HEK293 (cell line): ENCODE measurements at regions not wholly inside any gene's neighbourhood (a gene's known extent, or its start where the extent isn't known, plus 50 kb on each side); places are given as distances from the start of the nearest gene placed in this dataset.

Experiments used
- CTCF ChIA-PET: fragments of 350-600 bp; formaldehyde crosslinking; extraction: SDS; loops from one replicate; lab custom pipeline; 2021; ENCODE audit warnings: antibody characterized with exemption; lab: Yijun Ruan, JAX
- POLR2A ChIA-PET: fragments of 300-600 bp; formaldehyde crosslinking; extraction: SDS; loops from one replicate; lab custom pipeline; 2020; ENCODE audit warnings: antibody characterized with exemption, inconsistent platforms; lab: Yijun Ruan, JAX
- H3K27ac ChIP-seq: fragments of 200-500 bp; sonication (Bioruptor generic); 2 replicates; pipeline ENCODE4 v1.5.1; 2014; ENCODE audit warnings: low read depth, low read length, control low read depth, inconsistent platforms; ENCODE audit errors: extremely low read depth
- H3K36me3 ChIP-seq, 2 experiments: fragments of 200-500 bp in 1 of 2; sonication (Bioruptor generic) in 1 of 2; 1 replicate in 1 of 2; 2 replicates in 1 of 2; pipeline ENCODE4 v1.5.1; 2014 to 2017; ENCODE audit warnings: inconsistent platforms in 2 of 2, low read length in 2 of 2; ENCODE audit not compliant: control insufficient read depth in 2 of 2, insufficient read depth in 1 of 2
- H3K4me1 ChIP-seq: fragments of 200-500 bp; sonication (Bioruptor generic); 2 replicates; pipeline ENCODE4 v1.5.1; 2014; ENCODE audit warnings: mild to moderate bottlenecking, low read length, inconsistent platforms; ENCODE audit not compliant: control insufficient read depth, insufficient read depth
- H3K4me3 ChIP-seq: 2 replicates; pipeline ENCODE4 v1.5.1; 2011; ENCODE audit warnings: low read depth, mild to moderate bottlenecking, control low read depth, low read length, moderate library complexity
- H3K9me3 ChIP-seq: fragments of 200-500 bp; sonication (Bioruptor generic); 2 replicates; pipeline ENCODE4 v1.5.1; 2014; ENCODE audit warnings: low read depth, low read length, inconsistent platforms; ENCODE audit not compliant: control insufficient read depth, insufficient read depth
- AEBP2 ChIP-seq: fragments of 450-650 bp; formaldehyde crosslinking; IDR thresholded peaks from 2 replicates; pipeline ENCODE4 v1.5.1; 2016; ENCODE audit warnings: missing biosample characterization, missing genetic modification characterization, borderline replicate concordance
- ELK4 ChIP-seq: IDR thresholded peaks from 2 replicates; pipeline ENCODE4 v1.6.1; 2011; ENCODE audit warnings: mild to moderate bottlenecking, low read depth, low read length, borderline replicate concordance
- KLF16 ChIP-seq: fragments of 450-650 bp; formaldehyde crosslinking; IDR thresholded peaks from 2 replicates; pipeline ENCODE4 v1.5.1; 2017; ENCODE audit warnings: missing biosample characterization, missing genetic modification characterization
- MEIS1 ChIP-seq: sonication (generic); formaldehyde crosslinking; IDR thresholded peaks from 2 replicates; pipeline ENCODE4 v1.8.1; 2022; ENCODE audit warnings: missing genetic modification reagents, mild to moderate bottlenecking, borderline replicate concordance
- PATZ1 ChIP-seq: fragments of 450-650 bp; formaldehyde crosslinking; IDR thresholded peaks from 2 replicates; pipeline ENCODE4 v1.5.1; 2016; ENCODE audit warnings: missing biosample characterization, missing genetic modification characterization
- PRDM4 ChIP-seq: fragments of 450-650 bp; formaldehyde crosslinking; IDR thresholded peaks from 2 replicates; pipeline ENCODE4 v1.5.1; 2017; ENCODE audit warnings: missing biosample characterization, missing genetic modification characterization
- REST ChIP-seq: fragments of 450-650 bp; formaldehyde crosslinking; IDR thresholded peaks from 2 replicates; pipeline ENCODE4 v1.5.1; 2016; ENCODE audit warnings: missing biosample characterization, missing genetic modification characterization
- TCF7L2 ChIP-seq: IDR thresholded peaks from 2 replicates; pipeline ENCODE4 v1.6.1; 2011; ENCODE audit warnings: low read depth, mild to moderate bottlenecking, inconsistent platforms, low read length, moderate library complexity, borderline replicate concordance
- ZNF114 ChIP-seq: fragments of 450-650 bp; formaldehyde crosslinking; IDR thresholded peaks from 2 replicates; pipeline ENCODE4 v1.5.0; 2017; ENCODE audit warnings: missing biosample characterization, missing genetic modification characterization
- ZNF148 ChIP-seq: fragments of 450-650 bp; formaldehyde crosslinking; IDR thresholded peaks from 2 replicates; pipeline ENCODE4 v1.5.0; 2017; ENCODE audit warnings: missing biosample characterization, missing genetic modification characterization, borderline replicate concordance
- ZNF169 ChIP-seq: fragments of 450-650 bp; formaldehyde crosslinking; IDR thresholded peaks from 2 replicates; pipeline ENCODE4 v1.5.1; 2016; ENCODE audit warnings: missing biosample characterization, missing genetic modification characterization
- ZNF19 ChIP-seq: fragments of 450-650 bp; formaldehyde crosslinking; IDR thresholded peaks from 2 replicates; pipeline ENCODE4; 2016; ENCODE audit warnings: missing biosample characterization, missing genetic modification characterization, low read depth
- ZNF394 ChIP-seq: fragments of 450-650 bp; formaldehyde crosslinking; IDR thresholded peaks from 2 replicates; pipeline ENCODE4 v1.5.1; 2016; ENCODE audit warnings: missing biosample characterization, missing genetic modification characterization, mild to moderate bottlenecking, moderate library complexity, borderline replicate concordance
- ZNF433 ChIP-seq: fragments of 450-650 bp; formaldehyde crosslinking; IDR thresholded peaks from 2 replicates; pipeline ENCODE4 v1.5.1; 2016; ENCODE audit warnings: missing biosample characterization, missing genetic modification characterization, low read depth
- ZNF48 ChIP-seq: fragments of 450-650 bp; formaldehyde crosslinking; IDR thresholded peaks from 2 replicates; pipeline ENCODE4 v1.5.1; 2016; ENCODE audit warnings: missing biosample characterization, missing genetic modification characterization
- ZNF510 ChIP-seq: fragments of 450-650 bp; formaldehyde crosslinking; IDR thresholded peaks from 2 replicates; pipeline ENCODE4 v1.5.1; 2018; ENCODE audit warnings: mild to moderate bottlenecking, missing genetic modification characterization, missing biosample characterization; ENCODE audit not compliant: insufficient replicate concordance
- ZNF654 ChIP-seq: fragments of 450-650 bp; formaldehyde crosslinking; IDR thresholded peaks from 2 replicates; pipeline ENCODE4 v1.5.1; 2016; ENCODE audit warnings: low read depth, missing biosample characterization, missing genetic modification characterization
- ZNF658 ChIP-seq: fragments of 450-650 bp; formaldehyde crosslinking; IDR thresholded peaks from 2 replicates; pipeline ENCODE4; 2016; ENCODE audit warnings: missing biosample characterization, missing genetic modification characterization
- ZNF664 ChIP-seq: fragments of 450-650 bp; formaldehyde crosslinking; IDR thresholded peaks from 2 replicates; pipeline ENCODE4 v1.5.1; 2016; ENCODE audit warnings: missing biosample characterization, missing genetic modification characterization
- ZNF76 ChIP-seq: fragments of 450-650 bp; formaldehyde crosslinking; IDR thresholded peaks from 2 replicates; pipeline ENCODE4; 2016; ENCODE audit warnings: low read depth, missing biosample characterization, missing genetic modification characterization, borderline replicate concordance
- ZNF768 ChIP-seq: fragments of 450-650 bp; formaldehyde crosslinking; IDR thresholded peaks from 2 replicates; pipeline ENCODE4 v1.5.1; 2018; ENCODE audit warnings: missing biosample characterization, mild to moderate bottlenecking, missing genetic modification characterization
- ZSCAN16 ChIP-seq: fragments of 450-650 bp; formaldehyde crosslinking; IDR thresholded peaks from 2 replicates; pipeline ENCODE4 v1.5.1; 2016; ENCODE audit warnings: missing biosample characterization, missing genetic modification characterization

GRCh38 chr2:57597940-57598339, 448.7 kb upstream of the VRK2 start:
- ChIA-PET POLR2A (no interaction called here), CTCF (interaction anchor here (0.6 kb wide), 1 partner anchor 106 kb away, joined by 4 read pairs; no protein-coding TSS in a partner anchor)
- Histone ChIP-seq H3K27ac (no peak overlapping the region), H3K9me3 (no peaks in the 10 kb centered on the region), H3K4me1 (no peaks in the 10 kb centered on the region), H3K36me3 (no peaks in the 10 kb centered on the region), H3K4me3 (no peak overlapping the region)
- TF ChIP-seq ZNF394 (tag by site-specific recombination) (no peak), ZNF169 (tag by site-specific recombination) (no peak), ZNF433 (tag by site-specific recombination) (no peak)

GRCh38 chr2:57598551-57598950, 448.1 kb upstream of the VRK2 start:
- Histone ChIP-seq H3K36me3 (no peaks in the 10 kb centered on the region), H3K9me3 (no peaks in the 10 kb centered on the region), H3K4me3 (no peak overlapping the region), H3K27ac (no peak overlapping the region), H3K4me1 (no peaks in the 10 kb centered on the region)
- ChIA-PET CTCF (no interaction called here), POLR2A (no interaction called here)
- TF ChIP-seq TCF7L2 (no peak), ZSCAN16 (tag by site-specific recombination) (no peak), ZNF148 (tag by site-specific recombination) (no peak), AEBP2 (tag by site-specific recombination) (no peak), KLF16 (no peak), ZNF664 (tag by site-specific recombination) (no peak), ZNF658 (tag by site-specific recombination) (no peak), ZNF19 (tag by site-specific recombination) (no peak), ZNF768 (tag by site-specific recombination) (no peak), ZNF510 (no peak), PATZ1 (no peak), MEIS1 (CRISPR knock-in tag) (no peak), REST (no peak), ELK4 (no peak), ZNF114 (tag by site-specific recombination) (no peak), ZNF76 (tag by site-specific recombination) (no peak), PRDM4 (no peak), ZNF48 (no peak), ZNF654 (tag by site-specific recombination) (no peak)
